Bronchial epithelial cell (primary cell): ENCODE measurements at regions not wholly inside any gene's neighbourhood (a gene's known extent, or its start where the extent isn't known, plus 50 kb on each side); places are given as distances from the start of the nearest gene placed in this dataset.

Experiments
- DNase-seq: peaks from one replicate; pipeline ENCODE4 v3.0.0-alpha.2; 2010; ENCODE audit warnings: low read depth
- FAIRE-seq: peaks from 2 replicates; lab custom pipeline; 2011; peaks lifted over from hg19 to GRCh38; lab: Jason Lieb, UNC
- H3K27me3 ChIP-seq: 2 replicates; pipeline ENCODE4 v1.5.1; 2011; ENCODE audit warnings: low read length; ENCODE audit not compliant: control insufficient read depth, insufficient read depth
- H3K36me3 ChIP-seq: 2 replicates; pipeline ENCODE4 v1.5.1; 2011; ENCODE audit warnings: low read length; ENCODE audit not compliant: control insufficient read depth, insufficient read depth
- H3K4me3 ChIP-seq: 2 replicates; pipeline ENCODE4 v1.5.1; 2011; ENCODE audit warnings: mild to moderate bottlenecking, low read depth, low read length, control low read depth
- TF ChIP-seq, protein P1 (sequence below): IDR thresholded peaks from 2 replicates; pipeline ENCODE4 v1.5.1; 2011; ENCODE audit warnings: mild to moderate bottlenecking, moderate library complexity, low read length, control low read depth, inconsistent platforms; ENCODE audit not compliant: insufficient read depth, severe bottlenecking

DNA sequence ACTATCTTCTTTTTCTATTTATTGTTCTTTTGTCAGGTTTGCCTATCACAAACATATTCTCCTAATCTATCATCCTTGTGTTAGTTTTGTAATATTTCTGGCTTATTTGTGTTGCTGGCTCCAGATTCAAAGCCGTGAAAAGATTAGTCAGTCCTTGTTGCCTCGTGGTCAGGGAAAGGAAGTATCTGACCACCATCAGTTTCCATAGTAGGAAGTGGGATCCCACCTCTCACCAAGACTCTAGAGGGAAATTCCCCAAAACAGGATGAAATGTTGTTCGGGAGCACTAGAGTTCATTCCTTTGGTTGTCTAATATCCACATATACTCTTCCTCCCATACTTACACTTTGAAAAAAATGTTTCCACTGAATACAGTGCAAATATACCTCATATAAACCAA, 131.0 kb upstream of the HUWE1 start:
- FAIRE-seq: no peak
- DNase-seq: no peak
- no peaks in the 10 kb centered on the region for H3K36me3 ChIP-seq
- no peak overlapping the region for H3K4me3 ChIP-seq
- TF ChIP-seq, protein P1, sequence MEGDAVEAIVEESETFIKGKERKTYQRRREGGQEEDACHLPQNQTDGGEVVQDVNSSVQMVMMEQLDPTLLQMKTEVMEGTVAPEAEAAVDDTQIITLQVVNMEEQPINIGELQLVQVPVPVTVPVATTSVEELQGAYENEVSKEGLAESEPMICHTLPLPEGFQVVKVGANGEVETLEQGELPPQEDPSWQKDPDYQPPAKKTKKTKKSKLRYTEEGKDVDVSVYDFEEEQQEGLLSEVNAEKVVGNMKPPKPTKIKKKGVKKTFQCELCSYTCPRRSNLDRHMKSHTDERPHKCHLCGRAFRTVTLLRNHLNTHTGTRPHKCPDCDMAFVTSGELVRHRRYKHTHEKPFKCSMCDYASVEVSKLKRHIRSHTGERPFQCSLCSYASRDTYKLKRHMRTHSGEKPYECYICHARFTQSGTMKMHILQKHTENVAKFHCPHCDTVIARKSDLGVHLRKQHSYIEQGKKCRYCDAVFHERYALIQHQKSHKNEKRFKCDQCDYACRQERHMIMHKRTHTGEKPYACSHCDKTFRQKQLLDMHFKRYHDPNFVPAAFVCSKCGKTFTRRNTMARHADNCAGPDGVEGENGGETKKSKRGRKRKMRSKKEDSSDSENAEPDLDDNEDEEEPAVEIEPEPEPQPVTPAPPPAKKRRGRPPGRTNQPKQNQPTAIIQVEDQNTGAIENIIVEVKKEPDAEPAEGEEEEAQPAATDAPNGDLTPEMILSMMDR: no peak
- H3K27me3 ChIP-seq: no peaks in the 10 kb centered on the region

DNA sequence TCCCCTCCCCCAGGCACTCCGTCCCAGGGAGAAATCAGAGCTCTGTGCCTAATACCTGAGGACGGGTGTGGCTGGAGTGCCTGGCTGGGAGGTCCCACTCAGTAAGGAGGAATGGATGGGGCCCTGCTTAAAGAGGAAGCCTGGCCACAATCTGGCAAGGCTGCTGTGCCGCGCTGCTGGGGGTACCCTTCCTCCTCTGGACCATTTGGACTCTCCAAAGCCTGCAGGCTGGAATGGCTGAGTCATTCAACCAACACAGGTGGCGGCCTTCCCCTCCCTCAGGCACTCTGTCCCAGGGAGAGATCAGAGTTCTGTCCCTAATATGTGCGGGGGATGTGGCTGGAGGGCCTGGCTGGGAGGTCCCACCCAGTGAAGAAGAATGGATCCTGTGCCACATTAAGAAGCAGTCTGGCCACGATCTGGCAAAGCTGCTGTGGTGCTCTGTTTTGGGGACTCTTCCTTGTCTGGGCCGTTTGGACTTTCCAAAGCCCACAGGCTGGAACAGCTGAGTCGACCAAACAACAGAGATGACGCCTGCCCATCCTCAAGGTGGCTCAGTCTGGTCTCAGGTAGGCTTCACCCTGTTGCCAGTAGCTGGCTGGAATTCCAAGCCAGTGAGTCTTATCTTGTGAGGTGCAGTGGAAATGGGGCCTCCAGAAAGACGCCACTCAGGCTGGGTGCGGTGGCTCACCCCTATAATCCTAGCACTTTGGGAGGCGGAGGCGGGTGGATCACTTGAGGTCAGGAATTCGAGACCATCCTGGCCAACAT, 127.3 kb upstream of the HUWE1 start:
- TF ChIP-seq, protein P1: no peak
- DNase-seq: no peak
- no peak for FAIRE-seq
- no peaks in the 10 kb centered on the region for H3K36me3 ChIP-seq
- no peaks in the 10 kb centered on the region for H3K27me3 ChIP-seq
- no peak overlapping the region for H3K4me3 ChIP-seq

DNA sequence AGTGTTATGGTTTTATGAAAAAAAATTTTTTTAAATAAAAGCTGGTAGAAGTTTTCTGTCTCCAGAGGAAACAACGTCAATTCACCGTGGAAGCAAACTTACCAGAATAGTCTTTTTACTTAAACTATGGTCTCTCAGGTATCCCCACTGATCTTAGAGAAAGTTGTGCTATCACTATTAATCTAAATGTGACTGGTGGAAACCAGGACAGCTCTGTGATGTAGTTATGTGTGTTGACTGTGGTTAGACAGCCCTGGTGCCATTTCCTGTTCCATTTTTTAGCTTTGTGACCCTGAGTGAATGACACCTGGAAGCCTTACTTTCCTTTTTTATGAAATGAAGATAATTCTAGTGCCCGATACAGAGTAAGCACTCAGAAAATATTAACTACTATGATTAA, 111.8 kb upstream of the HUWE1 start:
- Histone ChIP-seq H3K36me3 (no peaks in the 10 kb centered on the region), H3K4me3 (no peak overlapping the region), H3K27me3 (no peaks in the 10 kb centered on the region)
- FAIRE-seq (no peak), DNase-seq (no peak)
- TF ChIP-seq, protein P1: no peak

DNA sequence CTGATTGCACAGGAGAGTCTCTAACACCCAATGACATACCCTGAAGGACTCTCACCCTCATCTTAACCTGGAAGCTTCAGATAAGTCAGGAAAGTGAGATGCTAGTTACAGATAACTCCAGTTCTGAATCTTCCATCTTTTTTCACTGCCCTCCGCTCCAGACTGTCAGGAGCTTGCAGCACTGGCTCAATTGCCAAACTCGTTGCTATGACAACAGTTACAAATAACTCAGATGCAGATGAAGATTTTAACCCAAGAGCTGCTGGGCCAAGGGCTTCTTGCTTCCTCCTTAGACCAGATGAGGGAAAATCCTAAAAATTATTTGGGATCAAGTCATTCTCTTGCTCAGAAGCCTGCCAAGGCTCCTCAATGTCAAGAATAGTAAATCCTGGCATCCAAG, 109.1 kb upstream of the HUWE1 start:
- FAIRE-seq: no peak
- H3K4me3 ChIP-seq: no peak overlapping the region
- DNase-seq: no peak
- H3K36me3 ChIP-seq: no peaks in the 10 kb centered on the region
- H3K27me3 ChIP-seq: no peaks in the 10 kb centered on the region
- TF ChIP-seq, protein P1: no peak

DNA sequence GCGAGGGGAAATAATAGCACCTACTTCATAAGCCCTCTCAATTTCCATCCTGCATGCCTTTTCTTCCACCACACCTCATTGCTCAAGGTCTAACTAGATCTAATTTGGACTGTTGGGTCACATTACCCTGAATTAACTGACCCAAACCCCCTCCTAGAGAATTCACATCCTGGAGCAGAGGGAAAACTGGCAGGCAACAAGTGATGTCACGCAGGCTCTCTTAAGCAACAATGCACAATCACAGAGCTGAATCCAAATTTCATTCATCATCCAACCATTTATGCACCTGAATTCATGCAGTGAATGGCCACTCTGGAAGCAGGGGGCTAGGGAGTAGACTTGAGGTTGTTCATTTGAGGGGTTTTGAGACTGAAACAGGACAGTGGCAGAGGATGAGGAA, 107.7 kb upstream of the HUWE1 start:
- H3K27me3 ChIP-seq: no peaks in the 10 kb centered on the region
- H3K36me3 ChIP-seq: no peaks in the 10 kb centered on the region
- FAIRE-seq (no peak), DNase-seq (no peak)
- TF ChIP-seq, protein P1: no peak
- H3K4me3 ChIP-seq: no peak overlapping the region

DNA sequence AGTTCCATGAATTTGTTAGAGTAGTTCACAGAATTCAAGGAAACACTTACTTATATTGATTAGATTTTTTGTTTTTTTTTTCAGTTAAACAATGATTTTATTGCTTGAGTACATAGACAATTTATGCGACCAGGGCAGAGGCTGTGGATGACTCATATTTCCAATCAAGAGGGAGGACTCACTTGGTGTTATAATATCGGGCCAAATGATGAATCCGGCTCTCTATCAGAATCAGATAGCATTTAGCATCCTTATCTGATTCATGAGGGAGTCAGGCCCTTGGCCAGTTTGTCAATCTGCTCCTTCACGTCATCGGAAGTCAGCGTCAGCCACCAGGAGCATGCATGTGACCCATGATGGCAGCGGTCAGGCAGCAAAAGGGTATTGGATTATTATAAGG, 82.3 kb upstream of the HUWE1 start:
- no peak for FAIRE-seq
- no peaks in the 10 kb centered on the region for H3K27me3 ChIP-seq
- no peak for DNase-seq
- H3K4me3 ChIP-seq: no peak overlapping the region
- TF ChIP-seq, protein P1: no peak
- H3K36me3 ChIP-seq: no peaks in the 10 kb centered on the region
